Non-pigmented ciliary epithelial cell (primary cell): ENCODE measurements at regions not wholly inside any gene's neighbourhood (a gene's known extent, or its start where the extent isn't known, plus 50 kb on each side); places are given as distances from the start of the nearest gene placed in this dataset.

ENCODE experiments used
- DNase-seq: peaks from one replicate; pipeline ENCODE4 v3.0.0-alpha.2; 2010; ENCODE audit warnings: low read depth

- no peak for DNase-seq
Measured at GRCh38 chr4:125689805-125690204, 375.1 kb downstream of the FAT4 start.

DNA sequence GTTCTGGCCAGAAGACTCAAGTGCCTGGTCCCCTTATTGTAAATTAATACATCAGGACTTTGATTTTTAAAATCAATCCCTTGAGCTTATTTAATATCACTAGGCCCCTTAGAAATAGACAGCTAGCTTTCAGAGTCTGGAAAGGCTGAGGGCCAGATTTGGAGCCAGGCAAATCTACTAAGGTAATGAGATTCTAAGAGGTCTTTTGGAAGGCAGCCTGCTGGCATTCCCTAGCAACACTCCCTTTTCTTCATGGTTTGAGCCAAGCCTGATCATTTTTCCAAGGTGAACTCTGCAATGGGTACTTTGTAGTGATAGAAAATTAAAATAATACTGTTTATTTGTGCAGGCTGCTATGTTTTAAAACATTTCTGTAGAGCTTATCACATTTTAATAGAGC, 378.5 kb downstream of the FAT4 start:
- no peak for DNase-seq

DNA sequence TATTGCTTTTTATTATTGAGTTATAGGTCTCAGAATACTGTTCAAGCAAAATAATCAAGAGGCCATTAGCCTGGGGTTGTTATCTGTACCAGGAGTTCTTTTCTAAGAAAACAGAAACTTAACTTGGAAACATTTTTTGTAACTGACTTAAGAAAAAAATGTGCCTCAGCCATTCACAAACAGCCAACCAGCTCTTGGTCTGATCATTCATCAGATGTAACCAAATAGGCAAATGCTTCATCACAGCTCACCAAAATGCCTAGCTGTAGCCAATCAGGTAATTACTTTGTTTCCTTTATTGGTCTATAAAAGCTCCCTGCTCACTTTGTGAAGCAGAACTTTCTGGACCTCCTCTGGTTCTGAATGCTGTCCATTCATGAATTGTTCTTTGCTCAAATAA, 387.7 kb downstream of the FAT4 start:
- no peak for DNase-seq

DNA sequence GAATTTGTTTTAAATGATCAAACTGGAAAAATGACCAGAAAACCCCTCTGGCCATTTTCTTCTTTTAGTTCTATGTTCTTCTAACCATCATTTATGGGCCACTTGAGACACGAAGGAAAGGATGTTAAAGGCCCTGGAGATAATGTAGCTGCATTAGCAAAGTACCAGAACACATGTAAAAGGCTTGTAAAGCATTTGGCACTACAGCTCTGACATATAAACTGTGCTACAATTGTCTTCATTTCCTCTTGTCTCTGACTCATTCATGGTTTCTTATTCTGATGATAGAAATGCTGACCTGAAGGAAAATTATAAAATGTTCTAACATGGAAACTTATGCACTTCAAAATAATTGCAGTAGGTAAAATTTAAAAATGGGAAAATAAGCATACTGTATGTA, 388.7 kb downstream of the FAT4 start:
- no peak for DNase-seq

DNA sequence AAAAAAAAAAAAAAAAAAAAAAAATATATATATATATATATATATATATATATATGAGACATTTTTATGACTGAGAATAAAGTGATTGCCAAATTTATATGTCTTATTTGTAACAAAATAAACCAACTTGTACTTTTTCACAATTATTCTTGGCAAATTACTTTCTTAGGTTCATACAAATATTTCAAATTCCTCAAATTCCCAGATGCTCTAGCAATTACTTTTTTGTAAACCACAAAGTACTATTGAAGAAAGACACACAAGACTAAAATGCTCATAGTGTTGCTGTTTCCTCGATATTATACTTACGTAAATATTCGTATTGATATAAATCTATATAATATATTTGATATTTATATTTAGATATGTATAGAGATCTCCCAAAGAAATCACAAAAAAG, 390.0 kb downstream of the FAT4 start:
- DNase-seq: no peak

DNA sequence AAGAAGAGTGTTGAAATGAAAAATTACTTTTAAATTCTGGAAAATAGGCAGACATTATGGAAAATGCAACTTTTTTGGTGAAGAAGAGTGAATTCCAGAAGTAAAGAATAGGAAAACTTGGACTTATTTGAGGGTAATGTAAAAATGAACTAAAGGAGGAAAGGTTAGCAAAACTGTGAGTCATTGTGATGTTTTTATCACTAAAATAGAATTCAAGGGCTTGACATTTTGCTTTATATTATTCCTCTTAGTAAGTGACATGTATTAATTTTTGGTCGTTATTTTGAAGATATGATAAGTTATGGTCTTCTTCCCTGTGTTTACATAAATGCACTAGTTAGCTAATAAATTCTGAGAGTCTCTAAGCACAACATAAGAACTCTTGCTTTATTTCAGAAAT, 390.9 kb downstream of the FAT4 start:
- no peak for DNase-seq

DNA sequence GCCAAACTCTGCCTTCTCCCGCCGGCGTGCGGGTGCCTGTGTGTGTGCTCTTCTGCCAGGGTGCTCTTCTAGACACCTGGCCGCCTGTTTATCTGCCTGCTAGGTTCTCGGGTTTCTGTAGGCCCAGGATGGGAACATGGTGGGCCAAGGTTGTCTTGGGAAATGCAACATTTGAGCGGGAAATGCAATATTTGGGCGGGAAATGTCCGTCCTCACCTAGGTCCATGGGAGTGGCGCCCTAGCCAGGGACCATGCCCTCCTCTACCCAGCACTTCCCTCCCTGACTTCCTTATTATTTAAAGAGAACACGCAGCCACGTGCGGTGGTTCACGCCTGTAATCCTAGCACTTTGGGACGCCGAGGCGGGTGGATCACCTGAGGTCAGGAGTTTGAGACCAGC, 392.6 kb downstream of the FAT4 start:
- no peak for DNase-seq

DNA sequence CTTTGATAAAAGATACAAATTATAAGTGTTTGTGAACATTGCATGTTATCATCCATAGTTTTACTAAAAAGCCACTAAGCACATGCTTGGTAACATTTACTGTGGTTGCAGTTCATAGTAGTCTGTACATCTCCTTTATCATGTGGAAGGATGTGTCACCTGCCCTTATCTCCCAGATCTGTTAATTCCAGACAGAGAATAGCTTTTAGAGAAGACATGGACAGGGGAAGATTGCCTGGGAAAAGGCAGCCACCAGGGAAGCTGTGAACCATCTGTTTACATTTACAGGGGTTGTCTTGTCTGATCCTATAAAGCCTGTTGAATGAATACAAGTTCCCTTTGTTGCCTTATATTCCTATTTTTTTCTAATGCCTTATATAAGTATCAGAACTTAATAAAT, 396.0 kb downstream of the FAT4 start:
- no peak for DNase-seq

GRCh38 chr4:125714049-125714448, 399.3 kb downstream of the FAT4 start:
- DNase-seq: no peak

DNA sequence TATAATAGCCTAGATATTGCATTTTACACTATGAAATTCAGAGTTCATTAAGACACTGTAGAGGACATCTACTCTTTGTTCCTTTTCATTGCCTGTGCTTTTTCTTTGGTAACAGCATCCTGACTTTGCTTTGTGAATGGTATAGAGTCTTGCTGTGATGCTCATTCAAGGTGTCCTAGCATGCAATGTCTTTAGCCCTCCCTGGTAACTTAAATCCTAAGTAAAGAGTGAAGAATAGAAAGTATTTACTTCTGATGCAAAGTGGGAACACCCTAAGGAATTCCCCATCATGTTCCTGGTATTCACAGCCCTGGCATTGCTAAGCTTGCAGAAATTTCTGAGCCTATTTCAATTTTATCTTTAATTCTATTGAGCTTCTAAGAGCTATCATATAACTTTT, 400.1 kb downstream of the FAT4 start:
- DNase-seq: no peak

DNA sequence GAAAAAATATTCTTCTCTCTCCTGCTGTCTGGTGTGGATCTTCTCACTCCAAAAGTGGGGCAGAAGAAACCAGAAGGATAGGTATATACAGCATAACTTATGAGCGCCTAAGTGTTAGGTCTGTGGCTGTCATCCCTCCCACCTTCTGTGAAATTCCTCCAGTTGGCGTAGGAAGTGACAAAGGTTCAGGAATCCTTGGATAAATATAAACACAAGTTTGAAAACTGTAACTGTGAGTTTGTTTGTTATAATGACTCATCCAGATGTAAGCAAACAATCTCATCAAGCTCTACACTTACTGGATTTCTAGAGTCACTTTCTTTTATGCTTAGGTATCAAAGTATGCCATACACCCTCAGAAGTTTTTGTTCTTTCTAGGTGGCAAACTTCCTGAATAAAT, 405.2 kb downstream of the FAT4 start:
- no peak for DNase-seq

GRCh38 chr4:125722009-125722408, 407.3 kb downstream of the FAT4 start:
- no peak for DNase-seq

- no peak for DNase-seq
Measured at GRCh38 chr4:125725957-125726525, 411.3 kb downstream of the FAT4 start.

- no peak for DNase-seq
Measured at GRCh38 chr4:125727931-125728330, 413.2 kb downstream of the FAT4 start.

- DNase-seq: peak; percentile 97
Measured at GRCh38 chr4:125728568-125728967, 413.8 kb downstream of the FAT4 start.

DNA sequence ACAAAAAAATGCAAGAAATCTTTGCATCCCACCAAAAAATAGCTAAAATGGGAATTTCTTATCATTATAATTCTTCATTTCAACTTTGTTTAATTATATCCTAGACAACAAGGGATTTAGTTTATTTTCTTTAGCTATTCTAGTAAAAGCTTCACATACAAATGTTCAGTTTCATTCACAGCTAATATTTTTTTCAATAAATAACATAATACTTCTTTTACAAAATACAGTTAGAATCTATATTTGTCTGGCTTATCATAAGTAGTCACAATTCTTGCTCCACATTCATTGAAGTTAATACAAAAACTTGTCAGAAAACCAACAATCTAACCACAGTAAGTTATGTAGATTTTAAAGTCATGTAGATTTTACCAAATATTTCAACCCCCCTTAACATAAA, 414.4 kb downstream of the FAT4 start:
- DNase-seq: no peak

DNA sequence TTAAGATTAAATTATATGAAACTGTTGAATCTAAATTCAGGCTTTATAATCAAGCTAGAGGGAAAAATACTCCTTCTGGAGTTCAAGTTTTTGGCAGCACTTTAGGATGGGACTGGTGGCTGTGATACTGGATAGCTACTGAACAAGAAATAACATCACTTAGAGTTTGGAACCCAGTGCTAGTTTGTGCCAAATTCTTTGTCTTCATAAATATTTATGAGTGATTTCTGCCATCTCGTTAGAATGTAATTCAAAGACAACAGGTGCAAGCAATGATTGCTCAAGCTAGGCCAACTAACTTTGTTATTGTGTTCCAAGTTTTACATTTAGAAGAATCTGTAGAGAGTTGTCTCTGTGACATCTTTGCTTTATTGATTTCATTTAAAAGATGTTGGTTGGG, 417.9 kb downstream of the FAT4 start:
- DNase-seq: no peak

- DNase-seq: no peak
Measured at GRCh38 chr4:125734504-125734903, 419.7 kb downstream of the FAT4 start.

DNA sequence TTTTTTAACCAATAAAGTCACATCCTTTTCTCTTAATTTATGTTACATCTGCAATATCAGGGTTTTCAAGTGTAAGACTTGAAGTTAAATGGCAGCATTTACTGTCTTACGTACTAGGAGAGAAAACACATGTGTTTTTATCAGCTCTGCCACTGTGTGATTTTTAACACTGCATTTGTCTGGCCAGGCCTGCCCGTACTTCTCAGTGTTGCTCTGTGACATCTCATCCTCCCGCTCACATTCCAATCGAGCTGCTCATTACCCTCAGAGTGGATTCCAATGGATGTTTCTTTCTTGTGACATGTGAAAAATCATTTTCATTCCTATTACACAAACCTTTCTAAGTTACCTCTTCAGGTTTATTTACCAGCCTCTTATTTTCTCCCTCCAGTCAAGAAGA, 420.3 kb downstream of the FAT4 start:
- peak; percentile 89 for DNase-seq

- no peak for DNase-seq
Measured at GRCh38 chr4:125736057-125736456, 421.3 kb downstream of the FAT4 start.

DNA sequence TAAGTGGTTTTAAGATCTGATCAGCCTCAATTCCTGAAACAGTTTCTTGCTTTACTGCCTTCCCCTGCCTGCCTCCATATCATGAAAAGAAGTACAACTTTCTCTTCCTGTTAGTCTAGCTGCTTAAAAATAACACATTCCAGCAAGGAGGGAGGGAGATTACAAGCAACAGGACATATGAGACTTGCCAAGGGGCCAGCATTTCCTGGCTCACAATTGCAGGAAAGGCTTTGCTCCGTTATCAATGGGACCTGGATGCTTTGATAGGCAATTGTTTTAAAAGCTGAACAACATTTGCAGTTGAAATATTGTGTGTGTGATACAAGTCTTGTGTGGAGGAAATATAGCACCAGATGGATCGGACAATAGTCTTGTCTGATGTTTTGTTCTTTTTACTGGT, 425.0 kb downstream of the FAT4 start:
- DNase-seq: no peak

DNA sequence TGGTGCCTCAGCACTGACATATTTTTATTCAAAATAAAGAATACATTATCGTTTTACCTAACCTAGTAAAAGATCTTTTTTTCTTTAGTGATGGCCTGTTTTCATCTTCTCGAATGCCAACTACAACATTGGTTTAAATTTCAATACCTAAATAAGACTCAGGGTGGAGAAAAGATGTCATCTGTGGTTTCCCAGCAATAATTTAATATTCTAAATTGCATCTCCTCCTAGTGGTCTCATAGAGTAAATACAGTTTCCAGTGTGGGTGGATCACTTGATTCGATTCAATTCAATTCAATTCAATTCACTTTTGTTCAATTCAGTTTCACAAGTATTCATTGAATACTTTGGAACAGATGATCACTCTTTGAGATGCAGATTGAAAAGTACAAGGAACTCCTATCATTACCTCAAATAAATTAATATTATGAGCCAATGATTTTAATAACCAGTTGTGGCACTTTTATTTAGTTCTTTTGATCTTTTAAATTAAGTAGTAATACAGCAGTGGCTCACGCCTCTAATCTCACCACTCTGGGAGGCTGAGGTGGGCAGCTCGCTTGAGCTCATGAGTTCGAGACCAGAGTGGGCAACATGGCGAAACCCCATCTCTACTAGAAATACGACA, 427.2 kb downstream of the FAT4 start:
- DNase-seq: no peak

GRCh38 chr4:125744891-125745364, 430.2 kb downstream of the FAT4 start:
- no peak for DNase-seq

- no peak for DNase-seq
Measured at GRCh38 chr4:125749354-125749753, 434.6 kb downstream of the FAT4 start.
